Urinary bladder (tissue), 3 donors: ENCODE measurements at regions not wholly inside any gene's neighbourhood (a gene's known extent, or its start where the extent isn't known, plus 50 kb on each side); places are given as distances from the start of the nearest gene placed in this dataset.

Experiments used
- DNase-seq: peaks from one replicate; pipeline ENCODE4 v3.0.0-alpha.2; 2015; ENCODE audit errors: extremely low spot score
- H3K27ac ChIP-seq: one replicate; pipeline ENCODE4 v1.5.1; 2013; ENCODE audit warnings: low read depth, mild to moderate bottlenecking, moderate library complexity
- H3K36me3 ChIP-seq: one replicate; pipeline ENCODE4 v1.6.1; 2013; ENCODE audit warnings: mild to moderate bottlenecking, moderate library complexity; ENCODE audit not compliant: insufficient read depth
- H3K4me1 ChIP-seq: one replicate; pipeline ENCODE4 v1.6.1; 2013; ENCODE audit warnings: mild to moderate bottlenecking, moderate library complexity; ENCODE audit not compliant: insufficient read depth
- H3K4me3 ChIP-seq: one replicate; pipeline ENCODE4 v1.5.1; 2013; ENCODE audit warnings: low read depth, low read length
- WGBS: extraction: QIAGEN DNeasy Blood & Tissue Kit; methylation state at CpG from one replicate; pipeline ENCODE4 v1.1.7; 2013; 5-methylcytosine and 5-hydroxymethylcytosine counted together
- donor health status: healthy with polysubstance abuse.
- donor health status: healthy.

DNA sequence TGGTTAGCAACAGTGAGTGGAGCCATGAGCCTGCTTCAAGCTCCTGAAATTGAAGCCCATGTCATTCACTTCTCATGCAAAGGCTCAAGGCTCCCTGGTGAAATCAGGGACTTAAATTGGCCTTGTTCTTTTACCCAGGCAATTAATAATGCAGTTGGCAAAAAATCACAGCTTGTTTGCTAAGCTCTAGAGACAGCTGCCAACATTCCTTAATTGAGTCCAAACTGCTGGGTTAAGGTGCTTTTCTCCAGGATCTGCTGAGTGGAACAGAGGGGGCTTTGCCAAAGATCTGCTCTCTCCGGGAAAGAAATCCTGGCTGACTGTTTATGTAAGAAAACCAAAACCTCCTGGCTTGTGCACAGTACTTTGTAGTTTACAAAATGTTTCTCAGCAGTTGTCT lies 257.6 kb upstream of the GHITM start:
- no peak overlapping the region for H3K27ac ChIP-seq
- DNase-seq: no peak
- WGBS: 16% methylated on average over 1 of the region's 1 CpG

DNA sequence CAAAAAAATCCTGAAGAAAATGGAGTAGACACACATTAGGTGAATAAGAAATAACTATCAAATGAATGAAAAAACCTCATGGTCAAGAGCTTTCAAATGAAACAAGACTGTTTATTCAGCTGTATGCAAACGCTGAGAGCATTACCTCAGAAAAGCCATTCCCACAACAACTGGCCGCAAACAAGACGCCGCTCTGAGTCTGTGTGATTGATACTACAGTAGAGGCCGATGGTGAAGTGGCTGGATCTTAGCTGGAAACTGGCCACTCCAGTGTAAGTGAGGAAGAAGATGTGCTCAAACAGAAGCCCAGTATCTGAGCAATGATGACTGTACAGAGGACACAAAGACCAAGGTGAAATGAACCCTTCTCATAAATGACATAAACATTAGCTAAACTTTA lies 252.4 kb upstream of the GHITM start:
- Histone ChIP-seq H3K36me3 (no peaks in the 10 kb centered on the region), H3K4me3 (no peak overlapping the region), H3K27ac (no peak overlapping the region), H3K4me1 (no peaks in the 10 kb centered on the region)
- 65% methylated on average over 5 of the region's 5 CpGs for WGBS
- no peak for DNase-seq

More for the DNA sequence above, 257.6 kb upstream of the GHITM start:
- no peaks in the 10 kb centered on the region for H3K36me3 ChIP-seq
- no peak overlapping the region for H3K4me3 ChIP-seq
- no peaks in the 10 kb centered on the region for H3K4me1 ChIP-seq

DNA sequence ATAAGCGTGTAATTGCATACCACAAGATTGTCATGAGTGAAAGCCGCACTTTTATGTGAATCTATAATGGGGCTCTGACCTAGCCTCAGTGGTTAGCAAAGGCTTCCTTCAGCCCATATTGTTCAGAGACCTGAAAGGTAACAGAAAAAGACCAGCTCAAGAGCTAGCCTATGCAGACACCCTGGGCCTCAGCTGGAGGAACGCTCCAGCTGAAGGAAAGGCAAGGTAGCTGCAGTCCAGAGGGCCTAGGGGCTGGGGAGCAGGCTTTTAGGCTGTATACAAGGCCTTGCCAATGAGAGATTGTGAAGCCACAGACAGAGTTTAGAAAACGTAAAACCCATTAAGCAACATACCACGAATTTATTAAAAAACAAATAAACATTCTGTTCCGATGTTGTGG lies 246.6 kb upstream of the GHITM start:
- Histone ChIP-seq H3K4me1 (no peaks in the 10 kb centered on the region), H3K27ac (no peak overlapping the region), H3K4me3 (no peak overlapping the region), H3K36me3 (no peaks in the 10 kb centered on the region)
- no peak for DNase-seq
- 77% methylated on average over 6 of the region's 6 CpGs for WGBS

DNA sequence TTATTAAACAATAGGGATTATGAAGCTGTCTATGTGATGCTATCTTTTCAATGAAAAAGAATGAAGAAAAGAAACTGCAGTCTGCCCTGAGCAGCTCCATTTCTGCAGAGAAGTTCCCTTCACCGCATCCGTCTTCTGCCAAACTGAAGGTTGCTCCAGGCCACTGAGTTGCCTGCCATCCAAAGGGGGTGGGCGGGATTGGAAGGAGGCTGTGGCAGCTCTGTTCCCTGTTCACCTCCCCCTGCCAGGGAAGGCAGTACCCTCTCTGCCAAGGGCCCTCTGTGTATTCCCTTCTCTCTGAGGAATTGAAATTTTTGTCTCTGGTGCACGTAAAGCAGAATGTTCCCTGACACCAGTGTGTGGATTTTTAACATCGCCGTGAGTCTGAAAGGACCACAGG lies 243.1 kb upstream of the GHITM start:
- H3K4me3 ChIP-seq: no peak overlapping the region
- WGBS: 86% methylated on average over 6 of the region's 6 CpGs
- no peaks in the 10 kb centered on the region for H3K4me1 ChIP-seq
- no peak overlapping the region for H3K27ac ChIP-seq
- no peak for DNase-seq
- H3K36me3 ChIP-seq: no peaks in the 10 kb centered on the region

DNA sequence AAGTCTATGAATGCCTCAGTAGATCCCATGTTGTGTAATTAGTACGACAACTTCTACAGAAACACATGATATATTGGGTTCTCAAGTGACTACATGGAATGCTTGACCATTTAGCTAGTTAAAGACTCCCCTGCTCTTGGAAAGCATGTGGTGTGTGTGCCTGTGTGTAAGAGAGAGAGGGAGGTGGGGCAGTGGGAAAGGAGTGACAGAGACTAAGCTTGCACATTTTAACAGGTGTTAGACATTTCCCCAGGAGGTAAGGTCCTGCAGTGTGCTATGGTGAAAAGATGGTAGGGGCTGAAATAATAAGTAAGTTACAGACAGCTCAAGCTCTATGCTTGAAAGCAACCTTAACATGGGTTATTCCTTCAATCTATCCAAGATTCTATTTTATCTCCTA lies 241.7 kb upstream of the GHITM start:
- WGBS: 82% methylated on average over 1 of the region's 1 CpG
- no peak for DNase-seq
- H3K4me1 ChIP-seq: no peaks in the 10 kb centered on the region
- H3K27ac ChIP-seq: no peak overlapping the region
- no peaks in the 10 kb centered on the region for H3K36me3 ChIP-seq
- H3K4me3 ChIP-seq: no peak overlapping the region

DNA sequence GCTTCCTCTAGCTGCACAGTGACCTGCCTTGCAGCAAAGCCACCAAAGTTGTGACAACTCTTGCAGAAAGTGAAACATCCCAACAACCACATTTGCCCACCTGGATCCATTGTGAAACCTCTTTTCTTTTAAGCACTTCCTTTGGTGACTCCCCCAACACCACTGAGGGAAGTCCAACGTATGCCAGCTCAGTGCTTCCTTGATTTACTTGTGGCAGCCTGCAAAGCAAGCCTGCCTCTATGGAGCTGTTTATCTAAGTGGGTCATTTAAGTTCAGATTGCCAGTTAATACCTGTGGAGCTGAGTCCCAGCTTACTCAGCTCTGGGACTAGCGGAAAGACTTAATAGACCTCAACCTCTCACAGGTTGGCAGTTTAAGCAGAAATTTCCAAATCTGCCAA lies 230.8 kb upstream of the GHITM start:
- no peak overlapping the region for H3K27ac ChIP-seq
- no peak overlapping the region for H3K4me3 ChIP-seq
- no peaks in the 10 kb centered on the region for H3K36me3 ChIP-seq
- H3K4me1 ChIP-seq: no peaks in the 10 kb centered on the region
- 59% methylated on average over 2 of the region's 2 CpGs for WGBS
- DNase-seq: no peak

DNA sequence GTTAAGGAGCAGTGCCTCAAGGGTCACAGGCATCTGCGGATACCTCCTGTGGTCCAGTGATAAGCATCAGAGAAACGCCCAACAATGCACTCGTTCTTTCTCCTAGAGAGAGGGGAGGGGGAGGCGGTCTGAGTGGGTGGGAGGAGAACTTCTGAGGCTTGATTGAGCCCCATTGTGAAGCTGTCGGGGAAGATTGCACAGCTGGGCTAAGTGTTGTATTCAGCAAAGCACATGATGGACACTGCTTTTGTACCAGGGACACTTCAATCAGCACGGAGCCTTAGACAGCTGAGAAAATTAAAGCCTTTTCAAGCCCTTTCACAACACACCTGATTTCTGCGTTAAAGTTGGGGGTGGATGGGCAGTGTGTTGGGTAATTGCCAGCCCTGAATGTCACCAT lies 230.3 kb upstream of the GHITM start:
- WGBS: 42% methylated on average over 7 of the region's 7 CpGs
- no peak overlapping the region for H3K27ac ChIP-seq
- no peak for DNase-seq
- H3K36me3 ChIP-seq: no peaks in the 10 kb centered on the region
- no peaks in the 10 kb centered on the region for H3K4me1 ChIP-seq
- no peak overlapping the region for H3K4me3 ChIP-seq

DNA sequence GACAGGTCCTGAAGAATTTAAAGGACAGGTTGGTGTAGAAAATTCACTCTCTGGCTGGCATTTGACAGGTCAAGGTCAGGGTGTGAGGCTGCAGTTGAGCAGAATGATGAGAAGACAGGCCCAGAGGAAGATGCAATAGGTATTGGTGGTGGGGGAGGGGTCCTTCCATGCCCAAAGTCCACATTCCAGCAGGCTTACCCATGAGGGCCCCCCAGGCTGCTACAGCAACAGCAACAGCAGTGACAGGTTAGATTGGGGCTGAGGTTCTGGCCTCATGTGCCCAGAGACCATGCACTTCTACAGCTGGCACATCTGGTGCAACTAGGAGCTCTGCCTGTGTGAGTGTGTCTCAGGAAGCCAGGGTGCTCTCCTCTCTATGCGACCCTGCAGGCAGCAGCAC lies 223.5 kb upstream of the GHITM start:
- Histone ChIP-seq H3K36me3 (no peaks in the 10 kb centered on the region), H3K4me3 (no peak overlapping the region), H3K4me1 (no peaks in the 10 kb centered on the region), H3K27ac (no peak overlapping the region)
- no peak for DNase-seq
- WGBS: 46% methylated on average over 1 of the region's 1 CpG

DNA sequence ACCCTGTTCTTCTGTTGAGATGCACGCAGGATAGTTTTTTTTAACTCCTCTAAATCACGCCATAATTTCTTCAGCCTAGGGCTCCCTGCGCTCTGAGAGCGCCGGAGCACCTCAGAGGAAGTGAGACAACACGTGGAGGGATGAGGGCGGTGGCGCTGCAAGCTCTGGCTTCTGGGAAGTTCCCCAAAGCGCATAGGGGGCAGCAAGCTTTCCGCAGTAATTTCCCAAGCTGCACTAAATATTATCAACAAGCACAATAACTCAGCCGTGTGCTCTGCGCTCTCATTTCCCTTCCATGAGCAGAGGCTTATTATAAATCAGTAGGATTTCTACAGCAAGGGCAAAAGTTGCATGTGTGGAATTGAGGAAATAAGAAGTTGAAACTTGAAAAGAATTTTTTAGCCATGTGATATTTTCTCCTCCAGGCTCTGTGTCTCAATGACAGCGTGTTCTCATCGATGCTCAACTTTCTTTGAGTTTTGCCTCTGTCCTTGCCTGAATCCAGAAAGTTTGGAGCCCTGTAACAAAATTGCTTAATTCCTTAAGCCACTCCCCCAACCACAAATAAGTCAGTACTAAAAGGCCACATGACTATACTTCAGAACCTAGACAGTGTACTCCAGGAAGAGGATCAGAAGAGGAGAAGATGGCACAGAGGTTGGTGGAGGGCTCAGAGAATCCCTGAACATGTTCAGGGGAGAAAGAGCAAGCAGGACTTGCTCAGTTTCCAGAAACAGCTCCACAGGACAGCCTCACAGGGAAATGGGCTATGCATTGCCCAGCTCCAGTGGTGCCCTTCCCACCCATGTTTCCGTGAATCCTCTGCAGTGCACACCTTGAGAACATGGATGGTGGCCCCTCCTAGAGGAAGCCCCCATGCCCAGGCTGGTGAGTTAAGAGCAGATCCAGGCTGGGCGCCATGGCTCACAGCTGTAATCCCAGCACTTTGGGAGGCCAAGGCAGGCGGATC lies 221.5 kb upstream of the GHITM start:
- Histone ChIP-seq H3K36me3 (no peaks in the 10 kb centered on the region), H3K4me3 (no peak overlapping the region), H3K4me1 (no peaks in the 10 kb centered on the region), H3K27ac (no peak overlapping the region)
- 35% methylated on average over 17 of the region's 17 CpGs for WGBS
- no peak for DNase-seq

DNA sequence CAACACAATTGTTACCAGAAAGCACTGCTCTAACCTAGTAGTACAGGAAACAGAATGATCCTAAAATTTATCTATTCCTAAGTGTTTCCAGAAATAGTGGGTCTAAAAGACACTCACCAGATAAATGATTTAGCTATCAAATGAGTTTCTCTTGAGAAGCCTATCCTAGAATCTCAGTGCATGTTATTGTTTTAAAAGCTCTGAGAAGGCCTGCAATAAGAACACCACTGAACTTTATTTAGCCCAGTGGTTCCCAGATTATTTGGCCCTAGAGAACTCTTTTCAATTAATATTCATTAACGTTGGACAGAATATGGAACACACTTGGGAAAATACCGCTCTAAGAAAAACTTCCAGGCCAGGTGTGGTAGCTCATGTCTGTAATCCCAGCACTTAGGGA lies 220.1 kb upstream of the GHITM start:
- WGBS: 92% methylated on average over 2 of the region's 2 CpGs
- DNase-seq: no peak

DNA sequence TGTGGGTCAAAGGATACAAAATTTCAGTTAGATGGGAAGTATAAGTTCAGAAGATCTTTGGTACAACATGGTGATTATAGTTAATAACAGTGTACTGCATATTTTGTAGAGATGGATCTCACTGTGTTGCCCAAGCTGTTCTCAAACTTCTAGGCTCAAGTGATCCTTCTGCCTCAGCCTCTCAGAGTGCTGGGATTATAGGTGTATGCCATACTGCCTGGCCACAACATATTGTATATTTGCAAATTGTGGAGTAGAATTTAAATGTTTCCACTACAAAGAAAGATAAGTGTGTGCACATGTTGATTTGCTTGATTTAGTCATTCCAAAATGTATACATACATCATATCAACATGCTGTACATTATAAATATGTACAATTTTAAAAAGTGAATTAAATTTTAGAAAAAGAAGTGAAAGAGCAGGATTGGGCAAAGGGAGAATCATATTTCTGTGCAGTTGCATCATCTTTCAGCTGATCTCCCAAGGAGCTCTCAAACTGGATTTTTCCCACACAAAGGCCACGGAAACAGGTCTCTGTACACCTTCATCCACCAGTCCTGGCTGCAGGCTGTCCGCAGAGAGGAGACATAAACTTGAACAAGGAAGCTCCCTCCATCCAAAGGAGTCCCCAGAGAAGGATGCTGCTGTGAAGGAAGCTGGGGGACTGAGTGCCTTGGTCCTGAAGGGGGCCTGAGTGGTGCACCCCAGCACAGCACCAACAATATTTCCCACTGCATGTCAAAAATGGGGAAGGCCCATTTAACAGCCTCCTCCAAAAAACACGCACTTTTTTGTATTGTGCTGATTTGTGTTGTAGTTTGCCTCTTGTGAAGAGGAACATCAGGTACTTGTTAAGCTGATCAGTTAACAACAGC lies 217.1 kb upstream of the GHITM start:
- H3K4me3 ChIP-seq: no peak overlapping the region
- WGBS: 82% methylated on average over 3 of the region's 3 CpGs
- H3K4me1 ChIP-seq: no peaks in the 10 kb centered on the region
- H3K36me3 ChIP-seq: no peaks in the 10 kb centered on the region
- no peak for DNase-seq
- H3K27ac ChIP-seq: no peak overlapping the region

More for the DNA sequence above, 220.1 kb upstream of the GHITM start:
- H3K4me1 ChIP-seq: no peaks in the 10 kb centered on the region
- no peaks in the 10 kb centered on the region for H3K36me3 ChIP-seq
- no peak overlapping the region for H3K27ac ChIP-seq
- no peak overlapping the region for H3K4me3 ChIP-seq

DNA sequence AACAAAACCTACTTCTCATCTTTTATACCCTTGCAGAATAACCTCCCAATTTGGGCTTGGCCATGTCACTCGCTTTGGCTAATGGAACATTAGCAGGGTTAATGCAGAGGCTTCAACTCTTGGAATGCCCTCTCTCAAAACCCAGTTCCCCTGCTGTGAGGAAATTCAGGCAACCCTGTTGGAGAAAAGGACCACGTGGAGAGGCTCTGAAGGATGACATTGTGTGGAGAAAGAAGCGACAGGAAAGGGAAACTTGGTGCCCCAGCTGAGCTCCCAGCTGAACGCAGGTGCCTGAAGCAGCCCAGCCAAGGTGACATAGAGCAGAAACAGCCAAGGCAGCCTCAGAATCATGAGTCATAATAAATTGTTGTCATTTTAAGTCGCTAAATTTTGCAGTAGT lies 214.2 kb upstream of the GHITM start:
- no peaks in the 10 kb centered on the region for H3K4me1 ChIP-seq

DNA sequence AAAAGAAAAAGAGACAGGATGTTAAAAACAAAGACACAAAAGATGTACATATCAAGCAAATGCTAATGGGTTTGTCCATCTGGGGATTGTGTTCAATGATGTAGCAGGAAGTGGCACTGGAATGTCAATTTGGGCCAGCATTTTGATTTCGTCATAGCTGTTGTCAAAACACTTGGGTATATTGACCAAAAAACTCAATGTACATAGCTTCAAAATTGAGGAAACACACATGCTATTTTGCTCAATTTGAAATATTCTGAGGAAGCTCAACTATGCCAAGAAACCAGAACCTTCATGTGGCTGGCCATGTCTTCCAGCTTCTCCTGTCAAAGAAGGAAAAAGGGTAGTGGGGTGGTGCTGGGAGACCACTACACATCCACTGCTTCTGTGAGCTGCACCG lies 212.7 kb upstream of the GHITM start:
- H3K36me3 ChIP-seq: no peaks in the 10 kb centered on the region
- DNase-seq: no peak
- no peaks in the 10 kb centered on the region for H3K4me1 ChIP-seq
- no peak overlapping the region for H3K27ac ChIP-seq
- H3K4me3 ChIP-seq: no peak overlapping the region
- WGBS: 83% methylated on average over 2 of the region's 2 CpGs

More for the DNA sequence above, 214.2 kb upstream of the GHITM start:
- Histone ChIP-seq H3K27ac (no peak overlapping the region), H3K4me3 (no peak overlapping the region), H3K36me3 (no peaks in the 10 kb centered on the region)
- 33% methylated on average over 5 of the region's 5 CpGs for WGBS
- no peak for DNase-seq

DNA sequence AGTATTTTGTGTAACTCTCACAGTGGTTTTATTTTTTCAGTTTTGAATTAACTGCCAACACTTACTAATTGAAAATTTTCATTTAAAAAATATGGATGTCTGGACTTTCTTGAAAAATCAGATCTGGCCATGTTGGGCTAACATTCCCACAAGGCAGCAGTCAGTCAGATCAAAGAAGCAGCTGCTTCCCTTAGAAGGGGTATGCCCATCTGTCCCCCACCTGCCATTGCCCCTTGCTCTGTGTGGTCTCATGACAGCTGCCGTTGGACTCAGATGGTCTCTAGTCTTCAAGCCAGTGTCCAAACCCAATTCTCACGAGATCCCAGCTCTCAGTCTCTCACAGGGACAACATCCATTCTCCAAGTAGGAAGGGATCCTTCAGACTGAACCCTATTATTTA lies 212.1 kb upstream of the GHITM start:
- WGBS: 81% methylated on average over 2 of the region's 2 CpGs
- no peak overlapping the region for H3K27ac ChIP-seq
- H3K36me3 ChIP-seq: no peaks in the 10 kb centered on the region
- DNase-seq: no peak
- H3K4me3 ChIP-seq: no peak overlapping the region
- H3K4me1 ChIP-seq: no peaks in the 10 kb centered on the region
